ENCODE measurements at regions not wholly inside any gene's neighbourhood (a gene's known extent, or its start where the extent isn't known, plus 50 kb on each side); places are given as distances from the start of the nearest gene placed in this dataset.

DNA sequence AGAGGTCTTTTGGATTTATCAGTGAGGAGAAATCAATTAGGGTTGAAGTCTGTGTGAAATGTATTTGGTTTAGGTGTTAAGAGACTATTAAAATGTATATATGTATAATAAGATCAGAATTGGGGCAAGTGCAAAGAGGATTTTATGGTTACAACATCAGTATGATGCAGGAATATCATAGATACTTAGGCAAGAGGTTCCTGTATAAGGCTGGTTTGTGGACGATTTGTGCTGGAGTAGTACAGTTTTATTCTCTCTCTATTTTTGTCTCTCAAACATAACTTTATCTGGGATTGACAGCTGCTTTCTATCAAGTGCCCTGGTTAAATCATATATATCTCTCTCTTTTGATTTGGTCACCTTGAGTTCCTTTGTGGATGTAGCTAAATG is 142.5 kb downstream of the CTH start:
- no peaks in the 10 kb centered on the region for H3K9me3 ChIP-seq (ENCODE audit: control insufficient read depth, low read depth, low read length)
- FAIRE-seq = no peak
- dilution Hi-C loops (cut with MboI; ENCODE audit: extremely low pct_ligation_motif_present, low sequenced_read_pairs) = no loop called here
- no peak overlapping the region for H3K9ac ChIP-seq (ENCODE audit: control insufficient read depth, extremely low read depth, insufficient read depth, low read length)
- H2AFZ ChIP-seq (ENCODE audit: control insufficient read depth, low read length) = no peak overlapping the region
- H3K4me3 ChIP-seq (ENCODE audit: control insufficient read depth in 2 of 3, extremely low read depth in 1 of 3, insufficient read depth in 2 of 3, low read depth in 1 of 3, low read length in 3 of 3) = no peak overlapping the region
- H3K79me2 ChIP-seq (ENCODE audit: control insufficient read depth, insufficient read depth, low read length) = no peaks in the 10 kb centered on the region
- TF ChIP-seq, protein P1, sequence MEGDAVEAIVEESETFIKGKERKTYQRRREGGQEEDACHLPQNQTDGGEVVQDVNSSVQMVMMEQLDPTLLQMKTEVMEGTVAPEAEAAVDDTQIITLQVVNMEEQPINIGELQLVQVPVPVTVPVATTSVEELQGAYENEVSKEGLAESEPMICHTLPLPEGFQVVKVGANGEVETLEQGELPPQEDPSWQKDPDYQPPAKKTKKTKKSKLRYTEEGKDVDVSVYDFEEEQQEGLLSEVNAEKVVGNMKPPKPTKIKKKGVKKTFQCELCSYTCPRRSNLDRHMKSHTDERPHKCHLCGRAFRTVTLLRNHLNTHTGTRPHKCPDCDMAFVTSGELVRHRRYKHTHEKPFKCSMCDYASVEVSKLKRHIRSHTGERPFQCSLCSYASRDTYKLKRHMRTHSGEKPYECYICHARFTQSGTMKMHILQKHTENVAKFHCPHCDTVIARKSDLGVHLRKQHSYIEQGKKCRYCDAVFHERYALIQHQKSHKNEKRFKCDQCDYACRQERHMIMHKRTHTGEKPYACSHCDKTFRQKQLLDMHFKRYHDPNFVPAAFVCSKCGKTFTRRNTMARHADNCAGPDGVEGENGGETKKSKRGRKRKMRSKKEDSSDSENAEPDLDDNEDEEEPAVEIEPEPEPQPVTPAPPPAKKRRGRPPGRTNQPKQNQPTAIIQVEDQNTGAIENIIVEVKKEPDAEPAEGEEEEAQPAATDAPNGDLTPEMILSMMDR (optimal IDR thresholded peaks at IDR 0.05 in 1 of 3, IDR thresholded peaks at IDR 0.05 in 1 of 3, conservative IDR thresholded peaks at IDR 0.05 in 1 of 3; ENCODE audit: extremely low read depth in 1 of 3, insufficient read depth in 2 of 3, low read length in 3 of 3) = no peak
- no peak for TF ChIP-seq EZH2 (IDR thresholded peaks at IDR 0.05; ENCODE audit: low read length)
- H3K4me2 ChIP-seq (ENCODE audit: control insufficient read depth, extremely low read depth, insufficient read depth, low read depth, low read length) = no peak overlapping the region
- no peak for DNase-seq (ENCODE audit: low read depth, low spot score)
- H3K36me3 ChIP-seq (ENCODE audit: control insufficient read depth in 2 of 2, extremely low read depth in 1 of 2, insufficient read depth in 2 of 2, low read length in 2 of 2) = no peaks in the 10 kb centered on the region
- H3K27ac ChIP-seq (ENCODE audit: control insufficient read depth, insufficient read depth, low read length) = no peak overlapping the region
- H4K20me1 ChIP-seq (ENCODE audit: control insufficient read depth, extremely low read depth, insufficient read depth, low read length) = no peaks in the 10 kb centered on the region
- no peaks in the 10 kb centered on the region for H3K4me1 ChIP-seq (ENCODE audit: control insufficient read depth, extremely low read depth, insufficient read depth, low read length)
- H3K27me3 ChIP-seq (ENCODE audit: control insufficient read depth, extremely low read depth, insufficient read depth, low read length) = no peaks in the 10 kb centered on the region
- H3K9me1 ChIP-seq (ENCODE audit: control insufficient read depth, extremely low read depth, insufficient read depth, low read length) = no peaks in the 10 kb centered on the region

DNA sequence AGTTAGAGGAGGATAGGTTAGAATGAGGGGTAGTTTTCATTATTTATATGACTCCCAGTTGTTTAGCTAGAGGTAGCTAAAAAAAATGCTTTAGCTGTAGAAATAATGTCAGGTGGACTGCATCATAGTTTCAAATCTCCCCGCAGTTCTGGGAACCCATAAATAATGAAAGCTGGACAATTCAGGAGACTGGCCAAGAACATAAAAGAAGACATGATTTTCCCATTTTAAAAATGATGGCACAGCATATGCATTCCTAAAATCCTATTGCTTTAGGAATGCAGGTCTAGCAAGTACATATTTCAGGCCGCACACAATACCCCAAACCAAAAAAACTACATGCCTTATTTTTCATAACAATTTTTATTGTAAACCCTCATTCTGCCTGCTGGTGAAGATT is 143.3 kb downstream of the CTH start:
- H3K27ac ChIP-seq (ENCODE audit: control insufficient read depth, insufficient read depth, low read length) = no peak overlapping the region
- H3K9me1 ChIP-seq (ENCODE audit: control insufficient read depth, extremely low read depth, insufficient read depth, low read length) = no peaks in the 10 kb centered on the region
- H3K4me3 ChIP-seq (ENCODE audit: control insufficient read depth in 2 of 3, extremely low read depth in 1 of 3, insufficient read depth in 2 of 3, low read depth in 1 of 3, low read length in 3 of 3) = no peak overlapping the region
- no peak overlapping the region for H2AFZ ChIP-seq (ENCODE audit: control insufficient read depth, low read length)
- no peak overlapping the region for H3K4me2 ChIP-seq (ENCODE audit: control insufficient read depth, extremely low read depth, insufficient read depth, low read depth, low read length)
- H3K9me3 ChIP-seq (ENCODE audit: control insufficient read depth, low read depth, low read length) = no peaks in the 10 kb centered on the region
- dilution Hi-C loops (cut with MboI; ENCODE audit: extremely low pct_ligation_motif_present, low sequenced_read_pairs) = no loop called here
- no peaks in the 10 kb centered on the region for H4K20me1 ChIP-seq (ENCODE audit: control insufficient read depth, extremely low read depth, insufficient read depth, low read length)
- TF ChIP-seq, protein P1 (optimal IDR thresholded peaks at IDR 0.05 in 1 of 3, IDR thresholded peaks at IDR 0.05 in 1 of 3, conservative IDR thresholded peaks at IDR 0.05 in 1 of 3; ENCODE audit: extremely low read depth in 1 of 3, insufficient read depth in 2 of 3, low read length in 3 of 3) = no peak
- no peak for TF ChIP-seq EZH2 (IDR thresholded peaks at IDR 0.05; ENCODE audit: low read length)
- no peaks in the 10 kb centered on the region for H3K36me3 ChIP-seq (ENCODE audit: control insufficient read depth in 2 of 2, extremely low read depth in 1 of 2, insufficient read depth in 2 of 2, low read length in 2 of 2)
- no peaks in the 10 kb centered on the region for H3K79me2 ChIP-seq (ENCODE audit: control insufficient read depth, insufficient read depth, low read length)
- no peak overlapping the region for H3K9ac ChIP-seq (ENCODE audit: control insufficient read depth, extremely low read depth, insufficient read depth, low read length)
- DNase-seq (ENCODE audit: low read depth, low spot score) (no peak), FAIRE-seq (no peak)
- no peaks in the 10 kb centered on the region for H3K27me3 ChIP-seq (ENCODE audit: control insufficient read depth, extremely low read depth, insufficient read depth, low read length)
- no peaks in the 10 kb centered on the region for H3K4me1 ChIP-seq (ENCODE audit: control insufficient read depth, extremely low read depth, insufficient read depth, low read length)
